ENCODE measurements at regions not wholly inside any gene's neighbourhood (a gene's known extent, or its start where the extent isn't known, plus 50 kb on each side); places are given as distances from the start of the nearest gene placed in this dataset.

DNA sequence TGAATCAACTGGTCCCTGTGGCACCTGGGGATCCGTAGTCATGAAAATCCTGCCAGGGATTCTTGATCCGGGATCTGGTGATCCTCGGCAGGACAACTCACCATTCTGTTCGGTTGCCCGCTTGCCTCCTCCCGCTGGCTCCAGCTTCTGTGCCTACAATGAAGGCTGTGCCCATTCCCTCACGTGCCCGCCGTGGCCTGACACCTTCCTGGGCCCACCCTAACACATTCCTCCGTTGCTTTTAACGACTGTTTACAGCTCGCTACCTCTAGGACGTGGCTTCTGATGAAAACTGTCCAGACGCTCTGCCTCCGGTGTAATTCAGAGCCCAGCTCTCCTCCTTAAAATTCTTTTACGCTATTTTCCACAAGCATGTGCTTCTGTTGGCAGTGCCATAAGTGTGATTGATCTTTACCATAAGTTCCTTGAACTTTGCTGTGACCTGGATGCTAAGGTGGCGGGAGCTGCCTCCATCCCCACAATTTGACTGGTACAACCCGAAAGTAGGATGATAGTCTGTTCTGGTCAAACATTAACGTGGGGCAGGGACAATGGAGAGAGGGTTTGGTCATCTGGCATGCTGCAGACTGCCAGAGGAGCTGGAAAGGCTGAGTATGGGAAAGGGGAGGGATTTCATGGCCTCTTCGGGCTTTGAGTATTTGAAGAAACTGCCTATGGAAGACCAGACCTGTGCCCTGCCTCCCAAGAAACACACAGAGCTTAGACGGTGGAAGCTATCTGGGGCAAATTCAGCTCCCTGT, 206.8 kb upstream of the TNP1 start:
- H3K27ac ChIP-seq: no peak overlapping the region
- no peak for TF ChIP-seq ZFX (IDR thresholded peaks at IDR 0.05; ENCODE audit: borderline replicate concordance)
- TF ChIP-seq, protein P1, sequence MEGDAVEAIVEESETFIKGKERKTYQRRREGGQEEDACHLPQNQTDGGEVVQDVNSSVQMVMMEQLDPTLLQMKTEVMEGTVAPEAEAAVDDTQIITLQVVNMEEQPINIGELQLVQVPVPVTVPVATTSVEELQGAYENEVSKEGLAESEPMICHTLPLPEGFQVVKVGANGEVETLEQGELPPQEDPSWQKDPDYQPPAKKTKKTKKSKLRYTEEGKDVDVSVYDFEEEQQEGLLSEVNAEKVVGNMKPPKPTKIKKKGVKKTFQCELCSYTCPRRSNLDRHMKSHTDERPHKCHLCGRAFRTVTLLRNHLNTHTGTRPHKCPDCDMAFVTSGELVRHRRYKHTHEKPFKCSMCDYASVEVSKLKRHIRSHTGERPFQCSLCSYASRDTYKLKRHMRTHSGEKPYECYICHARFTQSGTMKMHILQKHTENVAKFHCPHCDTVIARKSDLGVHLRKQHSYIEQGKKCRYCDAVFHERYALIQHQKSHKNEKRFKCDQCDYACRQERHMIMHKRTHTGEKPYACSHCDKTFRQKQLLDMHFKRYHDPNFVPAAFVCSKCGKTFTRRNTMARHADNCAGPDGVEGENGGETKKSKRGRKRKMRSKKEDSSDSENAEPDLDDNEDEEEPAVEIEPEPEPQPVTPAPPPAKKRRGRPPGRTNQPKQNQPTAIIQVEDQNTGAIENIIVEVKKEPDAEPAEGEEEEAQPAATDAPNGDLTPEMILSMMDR (IDR thresholded peaks at IDR 0.05): no peak

- H3K27ac ChIP-seq: no peak overlapping the region
- TF ChIP-seq, protein P1 (IDR thresholded peaks at IDR 0.05): no peak
- TF ChIP-seq ZFX (IDR thresholded peaks at IDR 0.05; ENCODE audit: borderline replicate concordance): no peak
Observed at GRCh38 chr2:217065695-217066405, 206.0 kb upstream of the TNP1 start.

DNA sequence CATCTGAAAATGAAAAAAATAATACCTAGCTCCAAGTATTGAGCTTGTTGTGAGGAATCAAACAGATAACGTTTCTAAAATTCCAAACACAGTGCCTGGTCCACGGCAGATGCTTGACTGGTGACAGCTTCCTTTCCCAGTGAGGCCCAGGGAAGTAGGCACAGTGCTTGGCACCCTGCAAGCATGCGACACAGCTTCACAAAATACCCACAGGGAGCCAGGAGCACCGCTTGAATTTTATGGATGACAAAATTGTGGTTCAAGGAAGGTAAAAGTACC, 205.1 kb upstream of the TNP1 start:
- no peak for TF ChIP-seq ZFX (IDR thresholded peaks at IDR 0.05; ENCODE audit: borderline replicate concordance)
- TF ChIP-seq, protein P1 (IDR thresholded peaks at IDR 0.05): no peak
- no peak overlapping the region for H3K27ac ChIP-seq

- TF ChIP-seq ZFX (IDR thresholded peaks at IDR 0.05; ENCODE audit: borderline replicate concordance): no peak
- TF ChIP-seq, protein P1 (IDR thresholded peaks at IDR 0.05): no peak
- no peak overlapping the region for H3K27ac ChIP-seq
Observed at GRCh38 chr2:217064234-217065011, 204.6 kb upstream of the TNP1 start.

- no peak overlapping the region for H3K27ac ChIP-seq
- TF ChIP-seq, protein P1 (IDR thresholded peaks at IDR 0.05): no peak
- no peak for TF ChIP-seq ZFX (IDR thresholded peaks at IDR 0.05; ENCODE audit: borderline replicate concordance)
Observed at GRCh38 chr2:217063238-217063755, 203.4 kb upstream of the TNP1 start.

DNA sequence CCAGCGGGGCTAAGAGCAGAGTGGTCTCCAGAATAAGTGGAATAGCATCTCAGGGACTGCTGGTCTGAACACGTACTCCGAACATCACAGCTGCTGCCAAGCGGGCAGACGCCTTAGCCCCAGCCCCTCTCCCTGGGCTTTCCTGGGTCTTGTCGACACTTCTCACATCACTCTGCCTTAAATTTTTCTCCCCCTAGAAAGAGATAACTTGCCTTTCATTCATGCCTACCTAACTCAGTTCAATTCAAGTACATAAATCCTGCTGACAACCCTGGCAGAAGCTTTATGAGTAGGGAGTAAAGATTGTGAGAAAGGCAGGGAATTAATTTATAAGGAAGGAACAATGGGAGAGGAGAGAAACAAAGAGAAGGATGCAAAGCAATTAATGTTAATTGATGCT, 202.9 kb upstream of the TNP1 start:
- H3K27ac ChIP-seq: no peak overlapping the region
- no peak for TF ChIP-seq ZFX (IDR thresholded peaks at IDR 0.05; ENCODE audit: borderline replicate concordance)
- TF ChIP-seq, protein P1 (IDR thresholded peaks at IDR 0.05): no peak
